GM10266 (cell line): ENCODE measurements at regions not wholly inside any gene's neighbourhood (a gene's known extent, or its start where the extent isn't known, plus 50 kb on each side); places are given as distances from the start of the nearest gene placed in this dataset.

ENCODE experiments used
- DNase-seq: peaks from one replicate; pipeline ENCODE4 v3.0.0; 2012; ENCODE audit errors: extremely low spot score
- TF ChIP-seq, protein P1 (sequence below): IDR thresholded peaks from 2 replicates; pipeline ENCODE4 v1.5.1; 2012; ENCODE audit warnings: mild to moderate bottlenecking, low read depth; ENCODE audit not compliant: control insufficient read depth, insufficient read depth; ENCODE audit errors: missing control alignments

GRCh38 chr17:70609566-70609965 is 440.2 kb downstream of the KCNJ2 start:
- TF ChIP-seq, protein P1, sequence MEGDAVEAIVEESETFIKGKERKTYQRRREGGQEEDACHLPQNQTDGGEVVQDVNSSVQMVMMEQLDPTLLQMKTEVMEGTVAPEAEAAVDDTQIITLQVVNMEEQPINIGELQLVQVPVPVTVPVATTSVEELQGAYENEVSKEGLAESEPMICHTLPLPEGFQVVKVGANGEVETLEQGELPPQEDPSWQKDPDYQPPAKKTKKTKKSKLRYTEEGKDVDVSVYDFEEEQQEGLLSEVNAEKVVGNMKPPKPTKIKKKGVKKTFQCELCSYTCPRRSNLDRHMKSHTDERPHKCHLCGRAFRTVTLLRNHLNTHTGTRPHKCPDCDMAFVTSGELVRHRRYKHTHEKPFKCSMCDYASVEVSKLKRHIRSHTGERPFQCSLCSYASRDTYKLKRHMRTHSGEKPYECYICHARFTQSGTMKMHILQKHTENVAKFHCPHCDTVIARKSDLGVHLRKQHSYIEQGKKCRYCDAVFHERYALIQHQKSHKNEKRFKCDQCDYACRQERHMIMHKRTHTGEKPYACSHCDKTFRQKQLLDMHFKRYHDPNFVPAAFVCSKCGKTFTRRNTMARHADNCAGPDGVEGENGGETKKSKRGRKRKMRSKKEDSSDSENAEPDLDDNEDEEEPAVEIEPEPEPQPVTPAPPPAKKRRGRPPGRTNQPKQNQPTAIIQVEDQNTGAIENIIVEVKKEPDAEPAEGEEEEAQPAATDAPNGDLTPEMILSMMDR = no peak
- DNase-seq = no peak

GRCh38 chr17:70610161-70610560 is 440.8 kb downstream of the KCNJ2 start:
- DNase-seq = no peak
- TF ChIP-seq, protein P1 = no peak

DNA sequence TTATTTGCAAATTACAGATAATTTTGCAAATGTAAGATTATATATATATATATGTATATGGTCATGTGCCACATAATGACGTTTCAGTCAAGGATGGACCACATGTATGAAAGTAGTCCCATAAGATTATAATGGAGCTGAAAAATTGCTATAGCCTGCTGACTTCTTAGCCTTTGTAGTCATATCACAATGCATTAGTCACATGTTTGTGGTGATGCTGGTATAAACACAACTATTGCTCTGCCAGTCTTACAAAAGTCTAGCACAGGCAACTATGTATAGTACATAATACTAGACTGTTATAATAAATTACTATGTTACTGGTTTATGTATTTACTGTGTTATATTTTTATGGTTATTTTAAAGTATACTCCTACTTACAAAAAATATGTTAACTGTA is 444.3 kb downstream of the KCNJ2 start:
- TF ChIP-seq, protein P1 = no peak
- no peak for DNase-seq

DNA sequence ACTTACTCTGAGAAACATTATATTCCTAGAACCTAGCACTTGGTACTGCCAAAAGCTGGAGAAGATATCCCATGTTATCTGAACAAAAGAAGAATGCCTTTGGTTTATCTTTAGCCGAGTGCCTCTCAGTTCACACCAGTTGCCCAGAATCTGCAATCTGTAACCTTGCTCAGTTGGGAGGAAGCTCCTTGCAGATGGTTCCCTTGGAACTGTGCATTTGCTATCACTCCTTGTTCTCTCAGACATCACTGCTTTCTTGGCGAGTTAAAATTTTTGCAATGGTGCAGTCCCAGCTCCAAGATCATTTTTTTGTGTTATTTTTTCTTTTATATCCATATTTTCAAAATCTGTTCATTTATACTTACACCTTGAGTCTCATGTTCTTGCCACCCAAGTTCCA is 446.5 kb downstream of the KCNJ2 start:
- TF ChIP-seq, protein P1 = no peak

DNA sequence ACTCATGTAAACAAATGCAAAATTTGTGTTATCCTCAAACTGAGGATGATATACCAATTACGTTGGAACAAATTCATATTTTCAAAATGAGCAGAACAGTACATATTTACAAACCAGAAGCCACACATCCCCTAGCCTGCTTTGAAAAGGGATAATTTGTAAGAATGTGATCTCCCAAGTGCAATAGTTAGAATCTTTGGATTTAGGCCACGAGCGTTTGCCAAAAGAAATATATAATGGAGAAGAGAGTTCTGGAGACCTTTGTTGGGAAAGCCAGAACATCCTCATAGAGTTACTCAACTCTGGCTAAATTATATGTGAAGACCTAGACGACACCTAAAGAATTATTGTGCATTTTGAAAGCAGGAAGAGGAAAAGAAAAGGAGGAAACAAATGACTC is 449.3 kb downstream of the KCNJ2 start:
- TF ChIP-seq, protein P1 = no peak
- no peak for DNase-seq

More for the DNA sequence above, 446.5 kb downstream of the KCNJ2 start:
- DNase-seq = no peak

DNA sequence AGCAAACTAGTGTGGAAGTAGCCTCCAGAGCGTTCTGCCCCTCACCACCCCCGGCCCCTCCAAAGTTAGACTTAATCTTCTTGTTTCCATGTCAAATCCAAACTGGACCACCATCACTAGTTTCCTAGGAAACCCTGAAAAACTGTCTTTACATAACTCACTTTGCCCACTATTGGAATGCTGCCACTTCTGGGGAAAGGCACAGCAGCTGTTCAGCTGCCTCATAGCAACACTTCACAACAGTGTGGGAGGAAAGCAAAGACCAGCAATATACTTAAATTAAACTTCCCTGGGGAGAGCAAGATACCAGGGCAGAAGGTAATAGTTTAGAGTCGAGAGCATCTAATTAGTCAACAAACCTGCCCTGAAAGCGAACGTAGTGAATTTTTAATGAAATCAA is 452.2 kb downstream of the KCNJ2 start:
- no peak for DNase-seq

More for the DNA sequence above, 452.2 kb downstream of the KCNJ2 start:
- TF ChIP-seq, protein P1 = no peak
